ENCODE measurements at regions not wholly inside any gene's neighbourhood (a gene's known extent, or its start where the extent isn't known, plus 50 kb on each side); places are given as distances from the start of the nearest gene placed in this dataset.

- TF ChIP-seq CTCF (IDR thresholded peaks at IDR 0.05) (no peak), POLR2AphosphoS5 (IDR thresholded peaks at IDR 0.05) (no peak), POLR2A (IDR thresholded peaks at IDR 0.05) (no peak)
Measured at GRCh38 chr1:184866586-184866985, 107.7 kb downstream of the NIBAN1 start.

Measured in prostate gland (tissue), 2 donors.